HG03103 (cell line): ENCODE measurements at regions not wholly inside any gene's neighbourhood (a gene's known extent, or its start where the extent isn't known, plus 50 kb on each side); places are given as distances from the start of the nearest gene placed in this dataset.

Experiments used
- ATAC-seq: cut with Tn5 transposase; IDR thresholded peaks from one replicate; pipeline ENCODE4 v1.9.1; 2021; ENCODE audit warnings: low read depth; ENCODE audit not compliant: unreplicated experiment

- ATAC-seq: no peak
Measured at GRCh38 chr2:66714610-66715009, 279.7 kb downstream of the MEIS1 start.

- ATAC-seq: no peak
Measured at GRCh38 chr2:66717218-66717905, 282.4 kb downstream of the MEIS1 start.

GRCh38 chr2:66717973-66718372, 283.0 kb downstream of the MEIS1 start:
- no peak for ATAC-seq

GRCh38 chr2:66721776-66722175, 286.9 kb downstream of the MEIS1 start:
- ATAC-seq: no peak

GRCh38 chr2:66724241-66724640, 289.3 kb downstream of the MEIS1 start:
- ATAC-seq: no peak

- no peak for ATAC-seq
Measured at GRCh38 chr2:66729416-66730330, 294.7 kb downstream of the MEIS1 start.

- ATAC-seq: no peak
Measured at GRCh38 chr2:66730441-66730840, 295.5 kb downstream of the MEIS1 start.

- ATAC-seq: no peak
Measured at GRCh38 chr2:66733364-66733999, 298.6 kb downstream of the MEIS1 start.

GRCh38 chr2:66748939-66749338, 314.0 kb downstream of the MEIS1 start:
- peak; percentile 60 for ATAC-seq

- no peak for ATAC-seq
Measured at GRCh38 chr2:66749566-66749965, 314.6 kb downstream of the MEIS1 start.

GRCh38 chr2:66753257-66753656, 318.3 kb downstream of the MEIS1 start:
- no peak for ATAC-seq

- no peak for ATAC-seq
Measured at GRCh38 chr2:66753660-66754059, 318.7 kb downstream of the MEIS1 start.

- no peak for ATAC-seq
Measured at GRCh38 chr2:66755974-66756373, 321.0 kb downstream of the MEIS1 start.

GRCh38 chr2:66761826-66762225, 326.9 kb downstream of the MEIS1 start:
- ATAC-seq: no peak

GRCh38 chr2:66762761-66763160, 327.8 kb downstream of the MEIS1 start:
- no peak for ATAC-seq

GRCh38 chr2:66766582-66766981, 331.7 kb downstream of the MEIS1 start:
- ATAC-seq: no peak

- no peak for ATAC-seq
Measured at GRCh38 chr2:66771359-66771976, 336.5 kb downstream of the MEIS1 start.

- ATAC-seq: no peak
Measured at GRCh38 chr2:66772618-66773017, 337.7 kb downstream of the MEIS1 start.

GRCh38 chr2:66775730-66776422, 341.0 kb downstream of the MEIS1 start:
- ATAC-seq: no peak

- no peak for ATAC-seq
Measured at GRCh38 chr2:66781804-66782203, 346.9 kb downstream of the MEIS1 start.
